Neuronal stem cell (in vitro differentiated cells): ENCODE measurements at regions not wholly inside any gene's neighbourhood (a gene's known extent, or its start where the extent isn't known, plus 50 kb on each side); places are given as distances from the start of the nearest gene placed in this dataset.

Experiments
- DNase-seq: peaks from one replicate; pipeline ENCODE4 v3.0.0-alpha.2; 2013; ENCODE audit warnings: low spot score
- H2AFZ ChIP-seq: one replicate; pipeline ENCODE4 v1.6.1; 2013; ENCODE audit warnings: mild to moderate bottlenecking, low read length, inconsistent platforms
- H2AK5ac ChIP-seq: 2 replicates; pipeline ENCODE4 v1.6.1; 2013; ENCODE audit warnings: low read depth, mild to moderate bottlenecking, inconsistent platforms, low read length, moderate library complexity, mixed read lengths
- H2BK120ac ChIP-seq: 2 replicates; pipeline ENCODE4 v1.6.1; 2013; ENCODE audit warnings: low read depth, mild to moderate bottlenecking, inconsistent platforms, low read length, moderate library complexity, mixed read lengths
- H2BK12ac ChIP-seq: one replicate; pipeline ENCODE4 v1.6.1; 2013; ENCODE audit warnings: low read length, inconsistent platforms
- H2BK15ac ChIP-seq: 2 replicates; pipeline ENCODE4 v1.6.1; 2013; ENCODE audit warnings: mild to moderate bottlenecking, low read length, inconsistent platforms, mixed read lengths
- H2BK5ac ChIP-seq: one replicate; pipeline ENCODE4 v1.6.1; 2013; ENCODE audit warnings: inconsistent platforms, mild to moderate bottlenecking, low read length, moderate library complexity
- H3K14ac ChIP-seq: one replicate; pipeline ENCODE4 v1.6.1; 2013; ENCODE audit warnings: low read length, inconsistent platforms
- H3K18ac ChIP-seq: 2 replicates; pipeline ENCODE4 v1.6.1; 2013; ENCODE audit warnings: low read length, inconsistent platforms
- H3K23ac ChIP-seq: 2 replicates; pipeline ENCODE4 v1.6.1; 2013; ENCODE audit warnings: low read depth, mild to moderate bottlenecking, mixed read lengths, low read length, inconsistent platforms; ENCODE audit not compliant: poor library complexity
- H3K27ac ChIP-seq: replicated peaks from 3 replicates; pipeline ENCODE4 v1.5.1; 2013; ENCODE audit warnings: low read length, inconsistent platforms
- H3K27me3 ChIP-seq, 3 experiments: 2 replicates each; pipeline ENCODE4 v1.6.1; 2013; ENCODE audit warnings: low read length in 3 of 3, mild to moderate bottlenecking in 2 of 3, inconsistent platforms in 1 of 3, low read depth in 1 of 3, mixed read lengths in 1 of 3, moderate library complexity in 1 of 3; ENCODE audit not compliant: control insufficient read depth in 3 of 3, insufficient read depth in 3 of 3
- H3K36me3 ChIP-seq, 2 donors: replicated peaks in 1 of 2; 2 replicates each; pipeline ENCODE4 v1.6.1; 2013; ENCODE audit warnings: low read length in 2 of 2; ENCODE audit not compliant: control insufficient read depth in 2 of 2, insufficient read depth in 2 of 2
- H3K4ac ChIP-seq: 2 replicates; pipeline ENCODE4 v1.6.1; 2013; ENCODE audit warnings: inconsistent platforms, mild to moderate bottlenecking, low read length, moderate library complexity
- H3K4me1 ChIP-seq, 2 donors: 1 replicate in 1 of 2; 2 replicates in 1 of 2; pipeline ENCODE4 v1.6.1; 2013; ENCODE audit warnings: low read length in 2 of 2, low read depth in 1 of 2; ENCODE audit not compliant: control insufficient read depth in 2 of 2, insufficient read depth in 1 of 2
- H3K4me2 ChIP-seq: one replicate; pipeline ENCODE4 v1.6.1; 2013; ENCODE audit warnings: mild to moderate bottlenecking, low read length, inconsistent platforms; ENCODE audit not compliant: insufficient read depth, poor library complexity, severe bottlenecking
- H3K4me3 ChIP-seq, 2 donors: 2 replicates each; pipeline ENCODE4 v1.5.1; 2013; ENCODE audit warnings: low read length in 2 of 2, mild to moderate bottlenecking in 2 of 2, inconsistent platforms in 1 of 2, moderate library complexity in 1 of 2
- H3K79me1 ChIP-seq: one replicate; pipeline ENCODE4 v1.6.1; 2013; ENCODE audit warnings: low read depth, mild to moderate bottlenecking, inconsistent platforms, low read length, moderate library complexity
- H3K9ac ChIP-seq: one replicate; pipeline ENCODE4 v1.6.1; 2013; ENCODE audit warnings: mild to moderate bottlenecking, low read depth, low read length, inconsistent platforms; ENCODE audit not compliant: poor library complexity
- H3K9me3 ChIP-seq, 2 donors: replicated peaks in 1 of 2; 2 replicates each; pipeline versions ENCODE3 to v1.6.1; 2013; ENCODE audit warnings: low read length in 2 of 2, mild to moderate bottlenecking in 2 of 2, inconsistent platforms in 1 of 2, low read depth in 1 of 2, mixed read lengths in 1 of 2, moderate library complexity in 1 of 2; ENCODE audit not compliant: control insufficient read depth in 2 of 2, insufficient read depth in 1 of 2
- H4K8ac ChIP-seq: one replicate; pipeline ENCODE4 v1.6.1; 2013; ENCODE audit warnings: low read depth, mild to moderate bottlenecking, inconsistent platforms, low read length, moderate library complexity
- H4K91ac ChIP-seq: one replicate; pipeline ENCODE4 v1.6.1; 2013; ENCODE audit warnings: low read length, low read depth, mild to moderate bottlenecking, inconsistent platforms; ENCODE audit not compliant: poor library complexity
- WGBS, 2 donors: extraction: QIAGEN DNeasy Blood & Tissue Kit; methylation state at CpG; one replicate each; pipeline ENCODE4 v1.1.7; 2013; ENCODE audit warnings: missing lambda C conversion rate in 2 of 2, mixed read lengths in 1 of 2; ENCODE audit not compliant: insufficient read length in 2 of 2, insufficient replicate concordance in 1 of 2; ENCODE audit errors: extremely low coverage in 2 of 2; 5-methylcytosine and 5-hydroxymethylcytosine counted together

GRCh38 chr12:124379379-124379937, 84.6 kb downstream of the RFLNA start:
- Histone ChIP-seq H3K4ac (no peak overlapping the region), H3K4me2 (no peak overlapping the region), H3K4me3 (no peak overlapping the region), H2BK15ac (no peak overlapping the region), H2BK5ac (no peak overlapping the region), H3K27ac (no peak overlapping the region), H2AK5ac (no peak overlapping the region), H3K4me1 (peaks cover 0 to 2% of the 10 kb centered on the region in 2 donors), H2BK120ac (no peak overlapping the region), H3K27me3 (no peaks in the 10 kb centered on the region), H3K23ac (peak overlapping the region; percentile 56), H4K8ac (no peak overlapping the region), H2AFZ (no peak overlapping the region), H2BK12ac (no peak overlapping the region), H3K18ac (no peak overlapping the region), H3K79me1 (peaks cover 4% of the 10 kb centered on the region), H4K91ac (no peak overlapping the region), H3K9ac (no peak overlapping the region), H3K36me3 (peaks cover 14 to 45% of the 10 kb centered on the region in 2 donors), H3K14ac (no peak overlapping the region), H3K9me3 (no peaks in the 10 kb centered on the region)
- no CpG with 5 or more reads among the region's 17 CpGs for WGBS, 2 donors
- no peak for DNase-seq

GRCh38 chr12:124378926-124379325, 84.0 kb downstream of the RFLNA start:
- Histone ChIP-seq H3K4me3 (no peak overlapping the region), H3K27ac (no peak overlapping the region), H3K9ac (no peak overlapping the region), H3K4me2 (no peak overlapping the region), H4K91ac (no peak overlapping the region), H4K8ac (no peak overlapping the region), H3K27me3 (no peaks in the 10 kb centered on the region), H3K23ac (peak overlapping the region; percentile 92), H2BK12ac (no peak overlapping the region), H2BK5ac (no peak overlapping the region), H3K4ac (no peak overlapping the region), H2AFZ (no peak overlapping the region), H3K18ac (peak overlapping the region; percentile 68), H3K9me3 (no peaks in the 10 kb centered on the region), H3K4me1 (peaks cover 0 to 2% of the 10 kb centered on the region in 2 donors), H3K36me3 (peaks cover 14 to 43% of the 10 kb centered on the region in 2 donors), H3K79me1 (peaks cover 4% of the 10 kb centered on the region), H3K14ac (no peak overlapping the region), H2BK15ac (no peak overlapping the region), H2BK120ac (no peak overlapping the region), H2AK5ac (peak overlapping the region; percentile 74)
- WGBS, 2 donors, result no CpG with 5 or more reads among the region's 13 CpGs
- no peak for DNase-seq

DNA sequence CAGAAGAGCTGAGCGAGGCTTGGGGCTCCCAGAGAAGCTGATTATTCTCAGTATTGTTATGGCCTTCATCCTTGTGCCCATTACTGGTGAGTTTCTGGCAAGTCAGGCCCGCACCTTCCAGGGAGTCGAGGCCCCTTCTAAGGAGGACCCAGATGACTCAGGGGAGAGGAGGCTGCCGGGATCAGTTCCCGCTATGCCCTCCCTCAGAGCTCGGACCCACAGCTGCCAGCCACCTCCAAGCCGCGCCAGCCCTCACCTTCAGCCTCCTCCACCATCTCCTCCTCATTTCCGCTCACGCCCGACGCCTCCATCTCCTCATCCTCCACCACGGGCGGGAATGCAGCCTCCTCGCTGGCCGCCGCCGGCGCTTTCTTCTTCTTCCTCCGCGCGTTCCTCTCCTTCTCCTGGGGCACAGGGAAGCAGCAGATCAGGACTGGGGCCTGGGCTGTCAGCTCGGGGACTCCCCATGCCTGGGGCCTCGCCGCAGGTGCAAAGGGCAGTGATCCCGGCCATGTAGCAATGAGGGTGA, 83.2 kb downstream of the RFLNA start:
- Histone ChIP-seq H2BK120ac (no peak overlapping the region), H3K9me3 (no peaks in the 10 kb centered on the region), H2AK5ac (no peak overlapping the region), H3K27me3 (no peaks in the 10 kb centered on the region), H3K27ac (no peak overlapping the region), H2BK12ac (no peak overlapping the region), H4K91ac (no peak overlapping the region), H2AFZ (no peak overlapping the region), H3K4ac (no peak overlapping the region), H3K36me3 (peaks cover 12 to 37% of the 10 kb centered on the region in 2 donors), H3K23ac (peak overlapping the region; percentile 92), H3K79me1 (peaks cover 5% of the 10 kb centered on the region), H3K4me2 (no peak overlapping the region), H3K4me1 (peaks cover 0 to 2% of the 10 kb centered on the region in 2 donors), H3K14ac (no peak overlapping the region), H4K8ac (no peak overlapping the region), H3K18ac (peak overlapping the region; percentile 17), H3K4me3 (no peak overlapping the region), H3K9ac (no peak overlapping the region), H2BK15ac (no peak overlapping the region), H2BK5ac (no peak overlapping the region)
- no CpG with 5 or more reads among the region's 26 CpGs for WGBS, 2 donors
- no peak for DNase-seq

DNA sequence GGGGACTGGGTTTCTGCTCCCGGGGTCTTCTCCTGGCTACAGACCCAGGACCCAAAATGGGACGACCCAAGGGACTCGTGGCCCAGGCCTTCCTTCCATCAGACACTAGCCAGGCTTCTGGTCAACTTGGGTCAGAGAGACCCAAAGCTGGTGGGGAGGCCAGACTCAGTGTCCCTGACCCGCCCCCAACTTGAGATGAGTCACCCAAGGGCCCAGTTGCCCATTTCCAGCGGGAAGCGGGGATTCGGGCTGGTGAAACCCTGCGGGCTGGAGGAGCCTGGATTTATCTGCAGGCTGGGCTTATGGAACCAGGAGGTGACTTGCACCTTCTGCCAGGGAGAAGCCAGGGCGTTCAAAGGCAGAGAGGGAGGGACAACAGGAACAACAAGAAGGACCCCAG, 81.5 kb downstream of the RFLNA start:
- Histone ChIP-seq H2AK5ac (no peak overlapping the region), H3K9me3 (no peaks in the 10 kb centered on the region), H3K27ac (no peak overlapping the region), H3K18ac (no peak overlapping the region), H2BK120ac (no peak overlapping the region), H3K9ac (no peak overlapping the region), H2BK15ac (no peak overlapping the region), H3K27me3 (no peaks in the 10 kb centered on the region), H3K23ac (no peak overlapping the region), H3K79me1 (peaks cover 6% of the 10 kb centered on the region), H3K4me1 (peaks cover 0 to 2% of the 10 kb centered on the region in 2 donors), H3K36me3 (peaks cover 19 to 43% of the 10 kb centered on the region in 2 donors), H2AFZ (no peak overlapping the region), H2BK5ac (no peak overlapping the region), H4K91ac (no peak overlapping the region), H4K8ac (no peak overlapping the region), H3K4ac (no peak overlapping the region), H3K14ac (no peak overlapping the region), H3K4me2 (no peak overlapping the region), H3K4me3 (no peak overlapping the region), H2BK12ac (no peak overlapping the region)
- DNase-seq, result no peak
- WGBS, 2 donors, result no CpG with 5 or more reads among the region's 9 CpGs
